Umbilical cord (tissue), 1 donor: ENCODE measurements at regions not wholly inside any gene's neighbourhood (a gene's known extent, or its start where the extent isn't known, plus 50 kb on each side); places are given as distances from the start of the nearest gene placed in this dataset.
A peak's percentile ranks its signal among the peaks of the same experiment; 100 is the strongest.

Source experiments
- DNase-seq: peaks from one replicate; pipeline ENCODE4 v3.0.0-alpha.2; 2015; ENCODE audit warnings: low spot score

DNA sequence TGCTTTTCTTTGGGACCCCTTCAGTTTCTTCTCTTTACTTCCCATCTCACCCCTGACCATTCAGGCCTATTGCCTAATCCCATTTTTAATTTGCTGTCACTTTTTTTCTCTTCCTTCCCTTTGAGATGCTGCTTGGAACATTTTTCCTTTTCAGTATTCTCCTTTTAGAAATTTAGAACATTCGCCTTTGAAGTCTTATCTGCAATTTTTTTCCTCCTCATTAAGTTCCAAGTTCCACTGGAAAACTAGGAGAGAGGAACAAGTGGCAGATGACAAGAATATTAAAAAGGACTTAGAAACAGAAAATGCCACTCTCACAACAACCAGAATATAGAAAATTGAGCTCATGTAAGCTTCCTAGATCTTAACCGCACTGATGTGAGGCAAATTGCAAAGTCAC lies 126.6 kb downstream of the PSMG1 start:
- no peak for DNase-seq

DNA sequence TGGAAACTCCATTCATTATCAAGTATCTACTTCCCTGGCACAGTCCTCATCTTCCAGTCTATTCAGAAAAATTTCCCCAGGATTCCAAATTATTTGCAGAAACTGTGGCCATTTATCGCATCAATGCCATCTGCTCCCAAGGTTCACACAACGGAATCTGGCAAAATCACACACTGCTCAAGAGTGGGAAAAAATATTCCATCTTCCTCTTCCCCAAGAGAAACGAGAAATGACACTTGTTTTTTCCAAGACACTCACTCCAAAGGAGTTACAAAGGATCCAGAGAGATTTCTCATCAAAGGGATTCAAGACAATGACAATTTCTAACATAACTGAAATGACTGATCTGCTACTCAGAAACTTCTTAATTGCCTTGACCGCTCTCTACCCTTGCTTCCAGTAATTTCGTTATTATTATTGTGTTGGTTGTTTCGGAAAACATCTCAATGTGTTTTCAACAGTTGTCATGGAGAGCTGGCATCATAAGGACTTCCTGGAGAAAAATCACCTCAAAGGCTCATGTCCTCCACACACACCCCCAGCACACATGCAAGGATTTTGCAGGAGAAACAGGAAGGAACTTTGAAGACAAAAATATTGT lies 128.0 kb downstream of the PSMG1 start:
- DNase-seq: no peak

DNA sequence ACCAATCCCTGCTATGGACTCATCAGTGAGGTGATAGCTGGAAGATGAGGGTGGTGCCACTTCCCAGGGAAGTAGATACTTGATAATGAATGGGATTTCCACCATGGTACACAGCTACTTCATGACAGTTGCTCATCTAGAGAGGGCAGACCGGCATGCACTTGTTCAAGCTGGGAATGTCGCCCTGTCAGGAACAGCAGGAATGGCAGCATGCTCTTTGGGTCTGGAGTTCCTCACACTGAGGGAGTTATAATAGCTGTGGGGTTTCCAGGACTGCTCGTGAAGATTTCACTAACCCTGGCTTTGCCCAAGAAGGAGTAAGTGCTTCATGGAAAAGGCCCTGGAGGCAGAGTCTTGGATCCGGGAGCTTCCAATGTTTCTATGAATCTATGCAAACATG lies 129.2 kb downstream of the PSMG1 start:
- no peak for DNase-seq

DNA sequence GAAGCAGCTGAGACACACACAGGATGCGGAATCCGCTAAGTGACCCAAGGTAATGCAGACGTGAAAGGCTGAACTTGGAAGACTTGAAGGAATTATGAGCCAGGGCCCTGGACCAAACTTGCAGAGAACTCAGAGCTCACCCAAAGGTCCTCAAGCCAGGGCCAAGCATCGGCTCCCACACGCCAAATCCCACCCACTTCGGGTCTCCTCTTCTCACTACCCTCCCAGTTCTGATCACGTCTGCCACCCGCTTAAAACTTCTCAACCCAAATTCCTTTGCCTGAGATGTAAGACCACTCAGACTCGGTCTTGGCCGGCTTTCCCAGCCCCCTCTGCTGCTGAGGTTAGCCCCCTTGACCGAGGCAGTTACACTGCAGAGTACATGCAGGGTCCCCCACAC lies 130.1 kb downstream of the PSMG1 start:
- no peak for DNase-seq

DNA sequence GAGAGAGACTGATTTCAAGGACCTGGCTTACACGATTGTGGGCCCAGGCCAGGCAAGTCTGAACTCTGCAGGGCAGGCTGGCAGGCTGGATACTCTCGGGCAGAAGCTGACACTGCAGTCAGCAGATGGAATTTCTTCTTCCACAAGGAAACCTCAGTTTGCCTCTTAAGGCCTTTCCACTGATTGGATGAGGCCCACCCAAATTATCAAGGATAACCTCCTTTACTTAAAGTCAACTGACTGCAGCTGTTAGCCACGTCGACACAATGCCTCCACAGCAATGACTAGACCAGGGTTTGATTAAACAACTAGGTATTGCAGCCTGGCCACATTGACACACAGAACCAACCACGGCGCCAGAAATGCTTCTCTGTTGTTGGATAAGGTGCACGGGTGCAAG lies 130.5 kb downstream of the PSMG1 start:
- DNase-seq: no peak

DNA sequence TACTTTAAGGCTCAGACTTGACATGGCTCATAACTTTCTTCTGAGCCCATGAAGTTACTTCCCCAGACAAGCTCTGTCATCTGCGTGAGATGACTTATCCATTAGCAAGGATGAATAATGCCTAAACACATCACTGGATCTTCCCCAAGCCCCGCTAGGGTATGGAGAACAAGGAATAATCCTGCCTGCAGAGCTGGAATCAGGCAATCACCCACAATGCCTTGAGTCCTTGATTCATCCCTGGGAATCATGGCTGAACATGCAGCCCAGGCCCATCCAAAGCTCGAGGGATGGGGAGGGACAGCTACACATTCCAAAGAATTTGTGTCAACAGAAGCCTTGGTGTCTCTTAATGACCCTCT lies 131.7 kb downstream of the PSMG1 start:
- DNase-seq: no peak

DNA sequence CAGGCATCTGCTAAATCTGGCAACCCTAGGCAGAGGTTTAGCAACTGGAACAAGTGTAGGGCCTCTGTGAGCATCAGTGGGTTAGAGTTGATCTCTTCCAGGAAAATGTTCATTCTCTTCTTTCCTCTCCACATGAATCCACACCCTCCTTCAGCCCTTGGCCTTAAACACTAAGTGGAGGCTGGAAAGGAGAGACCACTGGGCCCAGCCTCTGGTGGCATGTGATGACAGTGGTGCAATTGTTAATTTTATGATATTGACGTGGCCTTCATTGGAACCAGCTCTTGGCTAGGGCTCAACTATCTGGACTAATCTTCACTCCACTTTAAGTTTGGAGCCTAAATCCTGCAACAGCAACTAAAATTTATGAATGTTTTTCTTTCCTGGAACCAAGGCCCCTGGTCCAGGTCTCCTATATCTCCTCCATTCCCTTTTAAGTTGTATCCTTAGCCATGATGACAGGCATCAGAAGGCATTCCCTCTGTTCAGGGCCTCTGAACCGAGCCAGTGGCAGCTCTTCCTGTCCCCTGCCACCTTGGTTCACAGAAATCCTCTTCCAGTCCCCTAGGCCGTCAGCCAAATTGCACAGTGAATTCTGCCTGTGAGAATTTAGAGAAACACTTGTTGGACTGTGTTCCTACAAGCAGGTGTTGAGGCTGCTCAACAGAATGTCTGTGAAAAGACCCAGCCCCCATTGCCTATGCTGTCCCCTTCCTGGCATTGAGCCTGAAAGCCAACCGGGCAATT lies 132.2 kb downstream of the PSMG1 start:
- no peak for DNase-seq

DNA sequence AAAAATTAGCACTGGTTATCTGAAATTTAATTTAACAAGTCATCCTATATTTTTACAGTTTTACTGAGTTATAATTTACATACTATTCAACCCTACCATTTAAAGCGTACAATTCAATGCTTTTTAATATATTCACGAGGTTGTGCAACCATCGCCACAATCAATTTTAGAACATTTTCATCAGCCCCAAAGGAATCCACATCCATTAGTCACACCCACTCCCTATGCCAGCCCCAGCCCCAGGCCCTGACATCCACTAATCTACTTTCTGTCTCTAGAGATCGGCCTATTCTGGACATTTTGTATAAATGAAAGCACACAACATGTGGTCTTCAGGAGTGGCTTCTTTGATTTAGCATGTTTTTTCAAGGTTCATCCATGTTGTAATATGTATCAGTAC lies 134.7 kb downstream of the PSMG1 start:
- no peak for DNase-seq

DNA sequence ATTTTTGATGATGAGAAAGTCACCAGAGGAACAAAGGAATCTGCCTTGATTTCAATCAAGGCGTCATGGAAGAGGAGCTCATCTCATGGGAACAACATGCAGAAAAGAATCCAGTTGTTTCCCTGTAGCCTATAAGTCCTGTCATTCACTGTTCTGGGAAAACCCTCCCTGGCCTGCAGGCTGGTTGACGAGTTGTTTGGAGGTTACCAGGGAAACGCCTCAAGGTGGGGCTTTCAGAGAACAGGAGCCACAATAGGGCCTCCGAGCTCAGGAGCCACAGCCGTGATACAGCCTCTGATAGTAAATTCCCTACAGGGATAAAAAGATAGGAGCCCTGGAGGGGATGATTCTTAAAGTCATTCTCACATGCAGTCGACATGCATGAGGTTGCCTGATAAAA lies 135.2 kb downstream of the PSMG1 start:
- peak; percentile 80 for DNase-seq

DNA sequence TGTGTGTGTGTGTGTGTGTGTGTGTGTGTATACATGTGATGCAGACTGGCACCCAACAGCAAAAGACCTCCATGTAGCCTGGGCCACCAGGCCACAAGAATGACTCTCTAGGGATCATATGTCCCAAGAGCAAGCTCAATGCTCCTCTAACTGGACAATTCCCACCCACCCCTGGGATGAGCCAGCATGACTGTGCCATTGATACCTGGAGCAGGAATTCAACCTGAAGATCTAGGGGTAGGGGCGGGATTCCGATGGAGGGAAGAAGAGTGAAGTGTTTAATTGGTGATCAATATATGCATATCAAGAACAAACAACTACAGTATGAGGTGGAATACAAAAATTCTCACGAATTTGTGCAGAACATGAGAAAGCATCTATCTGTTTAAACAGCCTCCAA lies 136.2 kb downstream of the PSMG1 start:
- DNase-seq: no peak

DNA sequence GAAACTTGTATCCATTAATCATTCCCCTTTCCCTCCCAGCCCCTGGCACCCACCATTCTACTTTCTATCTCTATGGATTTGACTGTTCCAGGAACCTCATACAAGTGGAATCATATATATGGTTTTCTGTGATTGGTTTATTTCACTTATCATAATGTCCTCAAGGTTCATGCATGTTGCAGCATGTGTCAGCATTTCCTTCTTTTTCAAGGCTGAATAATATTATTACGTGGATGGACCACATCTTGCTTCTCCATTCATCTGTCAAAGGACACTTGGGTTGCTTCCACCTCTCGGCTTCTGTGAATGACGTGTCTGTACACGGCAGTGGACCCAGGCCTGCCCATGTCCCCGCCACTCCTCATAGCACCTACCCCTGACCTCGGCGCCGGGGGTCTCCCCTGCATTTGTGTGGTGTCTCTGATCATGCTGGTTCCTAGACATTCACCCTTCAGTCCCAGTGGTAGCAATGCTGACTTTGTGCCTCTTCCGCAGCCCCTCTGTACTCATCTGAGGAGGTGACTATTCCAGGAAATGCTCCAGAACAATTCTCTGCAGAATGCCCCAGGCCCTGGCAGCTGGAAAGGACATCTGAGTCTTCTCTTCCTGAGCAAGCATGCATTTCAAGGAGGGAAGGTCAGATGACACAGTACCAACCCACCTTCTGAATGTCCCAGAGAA lies 136.9 kb downstream of the PSMG1 start:
- DNase-seq: no peak

DNA sequence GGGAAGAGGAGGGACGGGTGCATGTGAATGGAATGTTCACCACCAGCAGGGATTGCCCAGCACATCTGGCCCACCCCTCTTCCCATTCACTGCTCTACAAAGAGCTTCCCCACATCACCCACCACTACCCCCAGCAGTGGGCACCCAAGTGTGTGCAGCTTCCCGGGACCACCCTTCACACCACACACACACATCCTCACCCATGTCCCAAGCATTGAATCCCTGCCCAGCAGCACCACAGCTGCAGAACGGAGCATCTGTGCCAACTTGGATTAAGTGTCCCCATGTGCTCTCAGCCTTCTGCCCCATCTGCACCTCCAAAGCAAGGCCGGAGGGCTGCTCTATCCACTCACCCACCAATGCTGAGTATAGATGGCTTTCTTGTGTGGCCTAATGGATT lies 141.4 kb downstream of the PSMG1 start:
- no peak for DNase-seq

DNA sequence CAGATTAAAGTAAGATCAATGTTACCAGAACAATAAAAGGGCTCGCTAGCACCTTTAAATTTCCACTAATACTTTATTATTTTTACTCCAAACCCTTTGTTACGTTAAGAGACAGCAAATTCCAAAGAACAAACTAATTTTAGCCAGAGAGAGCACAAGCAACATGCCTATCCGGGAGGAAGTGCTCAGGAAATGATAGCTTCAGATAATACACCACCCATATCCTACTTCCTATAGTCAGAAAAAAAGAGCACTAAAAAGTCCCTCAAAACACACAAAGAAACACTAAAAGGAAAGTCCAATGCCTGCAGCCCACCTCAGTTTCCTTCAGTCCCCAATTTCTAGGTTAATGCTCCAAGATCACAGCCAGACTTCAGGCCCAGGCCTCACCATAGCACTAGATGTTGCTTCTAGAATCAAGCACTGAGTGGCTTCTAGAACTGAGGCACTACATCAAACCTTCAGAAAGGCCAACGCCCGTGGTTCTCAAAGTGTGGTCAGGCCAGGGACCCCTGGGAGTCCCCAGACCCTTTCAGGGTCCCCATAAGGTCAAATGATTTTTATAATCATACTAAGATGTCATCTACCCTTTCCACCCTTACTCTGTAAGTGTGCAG lies 142.6 kb downstream of the PSMG1 start:
- no peak for DNase-seq

DNA sequence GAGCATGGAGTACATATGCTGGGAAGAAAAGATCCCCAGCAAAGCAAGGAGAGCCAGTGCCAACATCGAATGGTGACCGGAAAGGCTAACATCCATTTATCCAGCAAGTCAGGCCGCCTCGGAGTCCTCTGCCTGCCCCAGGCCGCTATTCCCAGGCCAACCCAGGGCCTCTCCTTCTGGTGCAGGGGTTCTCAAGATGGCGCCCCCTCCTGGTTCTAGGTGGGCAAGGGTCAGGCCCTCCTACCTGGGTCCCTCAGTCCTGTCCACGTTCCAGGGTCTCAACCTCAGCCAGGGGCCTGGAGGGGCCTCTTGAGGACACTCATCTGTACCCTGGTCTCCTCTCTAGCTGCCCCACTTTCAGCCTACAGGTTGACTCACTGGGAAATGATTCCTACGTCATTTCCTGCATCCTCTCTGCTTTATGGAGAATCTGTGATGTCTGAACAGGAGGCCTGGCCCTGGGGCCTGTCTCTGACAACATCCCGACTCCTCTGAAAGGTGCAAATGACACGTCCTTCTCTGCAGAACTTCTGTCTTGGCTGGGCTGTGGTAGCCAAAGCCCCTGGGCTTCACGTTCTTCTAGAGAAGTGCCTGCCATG lies 145.3 kb downstream of the PSMG1 start:
- no peak for DNase-seq

DNA sequence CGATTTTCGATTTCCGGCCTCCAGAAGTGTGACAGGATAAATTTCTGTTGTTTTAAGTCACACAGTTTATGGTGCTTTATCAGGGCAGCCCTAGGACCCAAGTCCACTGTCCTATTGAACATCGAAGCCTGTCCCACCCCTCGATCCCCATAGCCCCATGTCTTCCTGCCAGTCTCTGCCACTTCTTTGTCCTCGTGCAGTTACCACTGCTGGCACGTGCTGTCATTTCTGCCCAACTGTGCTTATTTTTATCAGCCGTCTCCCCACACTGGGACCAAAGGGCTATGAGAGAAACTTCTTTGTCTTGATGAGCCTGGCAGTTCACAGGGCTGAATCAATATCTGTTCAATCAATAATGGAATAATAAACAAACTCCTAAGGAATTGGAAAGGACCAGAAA lies 146.7 kb downstream of the PSMG1 start:
- DNase-seq: no peak

DNA sequence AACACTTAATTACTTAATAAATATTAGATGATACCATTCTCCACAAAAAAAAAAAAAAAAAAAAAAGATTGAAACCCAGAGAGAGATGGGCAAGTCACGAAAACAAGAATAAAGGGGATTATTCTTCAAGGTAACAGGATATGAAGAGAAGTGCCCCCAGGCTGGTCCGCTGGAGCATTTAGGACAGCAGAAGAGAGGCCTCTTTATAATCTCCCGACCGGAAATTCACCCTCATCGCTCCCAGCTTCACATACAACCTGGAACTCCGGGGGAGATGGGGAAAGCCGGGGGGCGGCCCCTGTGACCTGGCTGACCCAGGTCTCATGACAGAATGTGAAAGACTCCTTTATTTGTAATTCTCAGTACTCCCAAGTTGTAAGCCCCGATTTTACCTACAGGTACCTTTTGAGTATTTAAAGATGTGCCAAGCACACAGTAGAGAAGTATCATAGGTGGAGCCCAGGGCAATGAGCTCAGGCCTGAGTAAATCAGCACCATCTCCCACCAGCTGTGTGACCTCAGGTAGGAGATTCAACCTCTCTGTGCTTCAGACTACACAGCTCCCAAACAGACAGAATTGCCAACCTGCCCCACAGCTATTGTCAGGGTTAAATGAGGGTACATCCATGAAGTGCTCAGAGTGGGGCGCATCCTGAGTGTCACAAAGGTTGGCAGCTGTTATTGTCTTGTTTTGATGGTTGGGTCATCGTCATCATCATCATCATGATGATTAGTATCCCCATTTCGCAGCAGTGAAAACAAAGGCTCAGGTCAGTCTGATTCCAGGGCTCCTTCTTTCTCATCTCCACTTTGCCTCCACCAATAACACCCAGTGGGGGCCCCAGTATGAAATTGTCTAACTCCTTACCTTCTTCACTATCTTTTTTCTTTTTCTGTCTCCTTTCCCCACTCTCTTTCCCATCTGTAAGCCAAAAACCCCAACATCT lies 148.4 kb downstream of the PSMG1 start:
- no peak for DNase-seq

DNA sequence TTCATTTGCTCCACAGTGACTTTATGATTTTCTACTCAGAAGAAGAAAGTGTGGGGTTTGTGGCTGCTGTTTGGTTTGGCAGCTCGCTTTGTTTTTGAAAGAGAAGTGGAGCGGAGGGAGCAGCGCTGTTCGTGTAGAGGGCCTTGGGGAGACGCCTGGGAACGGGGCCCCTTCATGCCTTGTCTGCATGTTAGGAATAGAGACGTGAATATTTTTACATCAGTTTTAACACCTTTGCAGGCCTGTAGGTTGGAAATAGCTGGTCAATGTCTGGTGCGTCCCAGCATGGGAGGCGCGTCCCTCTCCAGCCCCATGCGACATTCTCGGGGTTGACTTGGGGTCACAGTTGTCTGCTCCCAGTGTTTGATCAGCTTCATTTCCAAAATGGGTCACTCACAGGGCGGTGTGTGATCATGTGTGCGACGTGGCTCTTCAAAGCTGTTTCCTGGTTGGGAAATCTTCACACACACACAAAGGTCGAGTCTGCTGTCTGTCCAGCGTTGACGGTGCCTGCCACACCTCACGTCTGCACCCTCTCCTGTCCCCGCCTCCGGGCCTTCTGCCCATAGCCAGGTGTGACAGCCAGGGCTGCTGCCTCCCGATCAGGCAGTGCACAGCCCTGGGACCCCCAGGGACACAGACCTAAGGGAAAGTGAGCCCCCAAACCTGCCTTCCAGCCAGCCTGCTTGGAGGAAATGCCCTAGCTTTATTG lies 149.2 kb downstream of the PSMG1 start:
- peak; percentile 41 for DNase-seq

DNA sequence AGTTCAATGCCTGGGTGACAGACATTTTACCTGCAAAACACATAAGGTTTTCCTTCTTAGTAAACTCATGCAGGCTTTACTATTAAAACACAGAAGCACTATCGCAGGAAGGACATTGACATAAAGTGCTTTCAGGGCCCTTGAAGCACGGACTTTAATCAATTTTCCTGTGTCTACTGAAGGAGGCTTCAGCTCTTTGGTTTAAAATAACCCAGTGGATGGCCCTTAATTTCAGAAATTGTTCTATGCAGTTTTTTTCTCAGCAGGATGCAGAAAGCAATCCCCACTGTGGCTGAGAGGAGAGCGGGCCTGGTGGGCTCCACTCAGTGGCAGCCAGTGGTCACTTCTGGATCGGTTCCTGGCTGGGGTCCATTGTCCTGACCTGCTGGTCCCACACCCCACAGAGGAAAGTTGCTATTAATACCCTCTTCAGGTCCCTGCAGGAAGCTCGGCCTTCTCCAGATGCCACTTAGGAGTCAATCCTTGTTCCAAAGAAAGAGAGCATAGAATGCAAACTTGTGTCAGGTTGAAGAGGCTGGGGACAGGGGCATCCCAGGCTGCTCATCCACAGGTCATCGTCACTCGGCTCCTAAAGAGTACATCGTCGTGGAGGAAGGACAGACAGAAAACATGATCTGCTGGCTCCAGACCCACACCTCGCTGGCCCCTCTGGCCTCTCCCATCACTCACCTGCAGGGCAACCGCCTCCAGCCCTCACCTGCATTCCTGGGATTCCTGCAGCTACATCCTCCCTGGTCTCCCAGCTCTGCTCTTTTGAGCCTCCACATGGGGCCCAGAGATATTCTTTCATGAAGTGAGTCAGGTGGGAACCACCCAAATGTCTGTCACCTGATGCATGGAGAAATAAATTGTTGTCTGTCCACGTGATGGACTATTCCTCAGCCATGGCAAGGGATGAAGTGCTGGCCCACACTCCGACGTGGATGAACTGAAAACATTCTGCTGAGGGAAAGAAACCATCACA lies 153.1 kb downstream of the PSMG1 start:
- no peak for DNase-seq

DNA sequence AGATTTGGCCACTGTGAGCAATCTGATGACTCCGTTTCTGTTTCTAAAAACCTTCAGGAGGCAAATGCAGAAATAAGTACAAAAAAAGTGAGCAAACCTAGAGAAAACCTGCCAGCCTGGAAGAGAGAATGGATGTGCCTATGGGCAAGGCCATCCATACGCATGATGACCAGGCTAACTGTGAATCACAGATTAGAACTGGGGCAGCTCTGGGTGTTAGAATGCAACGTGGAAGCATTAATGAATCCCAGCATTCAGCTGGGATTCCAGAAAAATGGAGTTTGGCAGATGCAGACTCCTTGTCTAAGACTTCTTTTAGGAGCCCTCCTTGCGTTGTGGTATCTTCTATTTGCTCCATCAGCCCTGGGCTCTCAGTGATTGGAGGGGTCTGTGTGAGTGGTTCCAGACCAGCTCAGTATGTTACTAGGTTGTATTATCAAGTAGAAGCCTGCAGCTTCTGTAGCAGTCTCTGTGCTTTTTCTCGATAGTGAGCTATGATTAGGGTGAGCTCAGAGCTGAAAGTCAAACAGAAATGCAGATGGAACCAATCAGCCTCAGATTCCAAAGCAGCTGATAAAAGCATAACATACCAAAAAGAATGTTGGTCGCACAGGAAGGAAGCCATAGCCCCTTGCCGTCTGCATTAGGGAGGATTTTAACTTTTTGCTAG lies 154.0 kb downstream of the PSMG1 start:
- DNase-seq: peak; percentile 93
